Liver (tissue), 3 donors: ENCODE measurements at regions not wholly inside any gene's neighbourhood (a gene's known extent, or its start where the extent isn't known, plus 50 kb on each side); places are given as distances from the start of the nearest gene placed in this dataset.

Experiments
- FOXA1 ChIP-seq: IDR thresholded peaks from 2 replicates; pipeline ENCODE4 v1.6.1; 2016; ENCODE audit warnings: antibody characterized with exemption
- FOXA2 ChIP-seq: IDR thresholded peaks from 2 replicates; pipeline ENCODE4 v1.6.1; 2016; ENCODE audit warnings: antibody characterized with exemption
- JUND ChIP-seq, 2 donors: IDR thresholded peaks; 2 replicates each; pipeline ENCODE4 v1.6.1; 2016; ENCODE audit warnings: antibody characterized with exemption in 2 of 2
- RAD21 ChIP-seq, 2 donors: IDR thresholded peaks; 2 replicates each; pipeline ENCODE4 v1.6.1; 2016; ENCODE audit warnings: antibody characterized with exemption in 2 of 2, mild to moderate bottlenecking in 2 of 2
- RXRA ChIP-seq, 2 donors: IDR thresholded peaks; 2 replicates each; pipeline ENCODE4 v1.6.1; 2017 to 2018; ENCODE audit warnings: antibody characterized with exemption in 2 of 2, mild to moderate bottlenecking in 1 of 2
- SP1 ChIP-seq: IDR thresholded peaks from 2 replicates; pipeline ENCODE4 v1.6.1; 2018; ENCODE audit warnings: antibody characterized with exemption, mild to moderate bottlenecking
- TAF1 ChIP-seq: conservative IDR thresholded peaks from 2 replicates; pipeline ENCODE4 v1.6.1; 2016; ENCODE audit warnings: antibody characterized with exemption, mild to moderate bottlenecking
- YY1 ChIP-seq: IDR thresholded peaks from 2 replicates; pipeline ENCODE4 v1.6.1; 2016; ENCODE audit warnings: antibody characterized with exemption, mild to moderate bottlenecking
- TF ChIP-seq, protein P1 (sequence below): fragments of 150-350 bp; IDR thresholded peaks from 2 replicates; pipeline ENCODE4 v1.5.1; 2017; ENCODE audit warnings: improper control_type of control experiment, low read depth, low read length; ENCODE audit not compliant: missing input control
- TF ChIP-seq, protein P2 (sequence below): IDR thresholded peaks from 2 replicates; pipeline ENCODE4 v1.6.1; 2016; ENCODE audit warnings: antibody characterized with exemption
- TF ChIP-seq, protein P3 (sequence below): IDR thresholded peaks from 2 replicates; pipeline ENCODE4 v1.6.1; 2016; ENCODE audit warnings: antibody characterized with exemption
- TF ChIP-seq, protein P4 (sequence below): IDR thresholded peaks from 2 replicates; pipeline ENCODE4 v1.6.1; 2016; ENCODE audit warnings: antibody characterized with exemption, mild to moderate bottlenecking
- donor health status: healthy.
- donor health status: healthy.

DNA sequence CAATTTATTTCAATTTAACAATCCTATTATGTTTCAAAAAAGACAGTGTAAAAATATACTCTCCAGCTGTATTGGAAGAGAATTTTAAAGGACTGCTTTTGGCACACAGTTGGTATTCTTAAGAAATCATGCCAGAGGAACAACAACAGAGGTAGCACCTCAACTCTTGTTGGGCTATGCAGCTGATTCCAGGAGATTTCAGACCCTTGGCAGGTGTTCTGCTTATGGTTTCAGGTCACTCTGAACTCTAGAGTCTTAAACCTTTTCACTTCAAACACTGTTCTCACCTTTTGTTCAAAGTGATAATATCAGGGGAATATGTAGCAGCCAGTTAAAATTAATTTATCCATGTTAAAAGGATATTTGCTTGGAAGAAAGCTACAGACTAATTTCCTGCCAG lies 160.1 kb downstream of the PFKFB3 start:
- TF ChIP-seq, protein P1, sequence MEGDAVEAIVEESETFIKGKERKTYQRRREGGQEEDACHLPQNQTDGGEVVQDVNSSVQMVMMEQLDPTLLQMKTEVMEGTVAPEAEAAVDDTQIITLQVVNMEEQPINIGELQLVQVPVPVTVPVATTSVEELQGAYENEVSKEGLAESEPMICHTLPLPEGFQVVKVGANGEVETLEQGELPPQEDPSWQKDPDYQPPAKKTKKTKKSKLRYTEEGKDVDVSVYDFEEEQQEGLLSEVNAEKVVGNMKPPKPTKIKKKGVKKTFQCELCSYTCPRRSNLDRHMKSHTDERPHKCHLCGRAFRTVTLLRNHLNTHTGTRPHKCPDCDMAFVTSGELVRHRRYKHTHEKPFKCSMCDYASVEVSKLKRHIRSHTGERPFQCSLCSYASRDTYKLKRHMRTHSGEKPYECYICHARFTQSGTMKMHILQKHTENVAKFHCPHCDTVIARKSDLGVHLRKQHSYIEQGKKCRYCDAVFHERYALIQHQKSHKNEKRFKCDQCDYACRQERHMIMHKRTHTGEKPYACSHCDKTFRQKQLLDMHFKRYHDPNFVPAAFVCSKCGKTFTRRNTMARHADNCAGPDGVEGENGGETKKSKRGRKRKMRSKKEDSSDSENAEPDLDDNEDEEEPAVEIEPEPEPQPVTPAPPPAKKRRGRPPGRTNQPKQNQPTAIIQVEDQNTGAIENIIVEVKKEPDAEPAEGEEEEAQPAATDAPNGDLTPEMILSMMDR = no peak
- TF ChIP-seq TAF1 (no peak), RAD21 (IDR thresholded peaks at IDR 0.05) (no peak), SP1 (no peak), RXRA (IDR thresholded peaks at IDR 0.05) (no peak), FOXA1 (no peak), JUND (IDR thresholded peaks at IDR 0.05) (no peak), YY1 (no peak), FOXA2 (no peak)
- TF ChIP-seq, protein P2, sequence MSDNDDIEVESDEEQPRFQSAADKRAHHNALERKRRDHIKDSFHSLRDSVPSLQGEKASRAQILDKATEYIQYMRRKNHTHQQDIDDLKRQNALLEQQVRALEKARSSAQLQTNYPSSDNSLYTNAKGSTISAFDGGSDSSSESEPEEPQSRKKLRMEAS = no peak
- TF ChIP-seq, protein P3, sequence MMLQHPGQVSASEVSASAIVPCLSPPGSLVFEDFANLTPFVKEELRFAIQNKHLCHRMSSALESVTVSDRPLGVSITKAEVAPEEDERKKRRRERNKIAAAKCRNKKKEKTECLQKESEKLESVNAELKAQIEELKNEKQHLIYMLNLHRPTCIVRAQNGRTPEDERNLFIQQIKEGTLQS = no peak
- TF ChIP-seq, protein P4, sequence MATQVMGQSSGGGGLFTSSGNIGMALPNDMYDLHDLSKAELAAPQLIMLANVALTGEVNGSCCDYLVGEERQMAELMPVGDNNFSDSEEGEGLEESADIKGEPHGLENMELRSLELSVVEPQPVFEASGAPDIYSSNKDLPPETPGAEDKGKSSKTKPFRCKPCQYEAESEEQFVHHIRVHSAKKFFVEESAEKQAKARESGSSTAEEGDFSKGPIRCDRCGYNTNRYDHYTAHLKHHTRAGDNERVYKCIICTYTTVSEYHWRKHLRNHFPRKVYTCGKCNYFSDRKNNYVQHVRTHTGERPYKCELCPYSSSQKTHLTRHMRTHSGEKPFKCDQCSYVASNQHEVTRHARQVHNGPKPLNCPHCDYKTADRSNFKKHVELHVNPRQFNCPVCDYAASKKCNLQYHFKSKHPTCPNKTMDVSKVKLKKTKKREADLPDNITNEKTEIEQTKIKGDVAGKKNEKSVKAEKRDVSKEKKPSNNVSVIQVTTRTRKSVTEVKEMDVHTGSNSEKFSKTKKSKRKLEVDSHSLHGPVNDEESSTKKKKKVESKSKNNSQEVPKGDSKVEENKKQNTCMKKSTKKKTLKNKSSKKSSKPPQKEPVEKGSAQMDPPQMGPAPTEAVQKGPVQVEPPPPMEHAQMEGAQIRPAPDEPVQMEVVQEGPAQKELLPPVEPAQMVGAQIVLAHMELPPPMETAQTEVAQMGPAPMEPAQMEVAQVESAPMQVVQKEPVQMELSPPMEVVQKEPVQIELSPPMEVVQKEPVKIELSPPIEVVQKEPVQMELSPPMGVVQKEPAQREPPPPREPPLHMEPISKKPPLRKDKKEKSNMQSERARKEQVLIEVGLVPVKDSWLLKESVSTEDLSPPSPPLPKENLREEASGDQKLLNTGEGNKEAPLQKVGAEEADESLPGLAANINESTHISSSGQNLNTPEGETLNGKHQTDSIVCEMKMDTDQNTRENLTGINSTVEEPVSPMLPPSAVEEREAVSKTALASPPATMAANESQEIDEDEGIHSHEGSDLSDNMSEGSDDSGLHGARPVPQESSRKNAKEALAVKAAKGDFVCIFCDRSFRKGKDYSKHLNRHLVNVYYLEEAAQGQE = no peak
